ENCODE measurements at regions not wholly inside any gene's neighbourhood (a gene's known extent, or its start where the extent isn't known, plus 50 kb on each side); places are given as distances from the start of the nearest gene placed in this dataset.

- Histone ChIP-seq H2AK9ac (replicated peaks; ENCODE audit: low read depth, low read length, poor library complexity) (no peak overlapping the region), H3K4ac (ENCODE audit: low read depth, low read length) (no peak overlapping the region), H2BK20ac (ENCODE audit: low read depth, low read length) (no peak overlapping the region), H3K36me3 (ENCODE audit: control insufficient read depth, insufficient read depth, low read length) (no peaks in the 10 kb centered on the region), H3K79me1 (ENCODE audit: low read depth in 1 of 2, low read length in 2 of 2) (no peaks in the 10 kb centered on the region), H3K27ac (ENCODE audit: insufficient read depth, low read length) (no peak overlapping the region), H2AFZ (replicated peaks; ENCODE audit: low read length, poor library complexity) (no peak overlapping the region), H4K5ac (ENCODE audit: low read depth, low read length) (no peak overlapping the region), H4K91ac (ENCODE audit: insufficient read depth, low read depth, low read length) (no peak overlapping the region), H2AK5ac (ENCODE audit: low read depth, low read length) (no peak overlapping the region), H3K4me1 (ENCODE audit: control insufficient read depth, insufficient read depth, low read length) (peaks cover 7% of the 10 kb centered on the region; the same call in 1 of the 2 replicates), H3K56ac (ENCODE audit: extremely low read depth, insufficient read depth, low read length) (no peak overlapping the region), H3K14ac (replicated peaks; ENCODE audit: low read depth, low read length) (no peak overlapping the region), H3K9ac (ENCODE audit: low read depth, low read length) (no peak overlapping the region), H2BK15ac (ENCODE audit: low read depth, low read length) (no peak overlapping the region), H4K20me1 (ENCODE audit: insufficient read depth, low read length) (0 out of 2 replicates have a peak, but pooled peaks cover 2% of the 10 kb centered on the region), H4K8ac (ENCODE audit: low read depth in 2 of 2, low read length in 2 of 2) (no peak overlapping the region), H3K9me1 (ENCODE audit: insufficient read depth, low read length) (peaks cover 8% of the 10 kb centered on the region; the same call in 1 of the 2 replicates), H3K18ac (ENCODE audit: low read depth, low read length) (no peak overlapping the region), H3K23ac (ENCODE audit: low read depth, low read length) (no peak overlapping the region), H3K9me3 (ENCODE audit: control insufficient read depth, insufficient read depth, low read length) (no peaks in the 10 kb centered on the region), H3K4me3 (ENCODE audit: insufficient read depth, low read depth, low read length) (no peak overlapping the region), H2BK5ac (ENCODE audit: low read depth, low read length, poor library complexity, severe bottlenecking) (no peak overlapping the region), H2BK120ac (ENCODE audit: low read depth, low read length) (no peak overlapping the region), H3K4me2 (ENCODE audit: low read depth, low read length) (no peak overlapping the region), H3K27me3 (ENCODE audit: control insufficient read depth, insufficient read depth, low read length) (peaks cover 34% of the 10 kb centered on the region)
- intact Hi-C loops (cut with micrococcal nuclease) (no loop called here), dilution Hi-C loops (cut with HindIII; ENCODE audit: low sequenced_read_pairs, unreplicated experiment) (no loop called here), in situ Hi-C loops (cut with MboI; ENCODE audit: low sequenced_read_pairs) (no loop called here)
- BruUV-seq (replicated peaks): no TSS peak
- ChIA-PET CTCF (no interaction called here), POLR2A (ENCODE audit: unreplicated experiment) (no interaction called here)
- TF ChIP-seq, protein P1, sequence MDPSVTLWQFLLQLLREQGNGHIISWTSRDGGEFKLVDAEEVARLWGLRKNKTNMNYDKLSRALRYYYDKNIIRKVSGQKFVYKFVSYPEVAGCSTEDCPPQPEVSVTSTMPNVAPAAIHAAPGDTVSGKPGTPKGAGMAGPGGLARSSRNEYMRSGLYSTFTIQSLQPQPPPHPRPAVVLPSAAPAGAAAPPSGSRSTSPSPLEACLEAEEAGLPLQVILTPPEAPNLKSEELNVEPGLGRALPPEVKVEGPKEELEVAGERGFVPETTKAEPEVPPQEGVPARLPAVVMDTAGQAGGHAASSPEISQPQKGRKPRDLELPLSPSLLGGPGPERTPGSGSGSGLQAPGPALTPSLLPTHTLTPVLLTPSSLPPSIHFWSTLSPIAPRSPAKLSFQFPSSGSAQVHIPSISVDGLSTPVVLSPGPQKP (IDR thresholded peaks at IDR 0.05; ENCODE audit: borderline replicate concordance, low read depth, low read length): no peak
- TF ChIP-seq POLR2A (IDR thresholded peaks at IDR 0.05; ENCODE audit: low read depth, low read length) (no peak), RCOR1 (IDR thresholded peaks at IDR 0.05; ENCODE audit: insufficient replicate concordance, low read length) (no peak), RAD21 (IDR thresholded peaks at IDR 0.05; ENCODE audit: low read length) (no peak), MXI1 (IDR thresholded peaks at IDR 0.05; ENCODE audit: borderline replicate concordance, low read depth, low read length) (no peak), CEBPB (IDR thresholded peaks at IDR 0.05; ENCODE audit: low read depth, low read length) (no peak), SMC3 (IDR thresholded peaks at IDR 0.05; ENCODE audit: low read depth, low read length) (no peak), MAFK (IDR thresholded peaks at IDR 0.05; ENCODE audit: low read depth, low read length) (no peak)
- TF ChIP-seq, protein P2, sequence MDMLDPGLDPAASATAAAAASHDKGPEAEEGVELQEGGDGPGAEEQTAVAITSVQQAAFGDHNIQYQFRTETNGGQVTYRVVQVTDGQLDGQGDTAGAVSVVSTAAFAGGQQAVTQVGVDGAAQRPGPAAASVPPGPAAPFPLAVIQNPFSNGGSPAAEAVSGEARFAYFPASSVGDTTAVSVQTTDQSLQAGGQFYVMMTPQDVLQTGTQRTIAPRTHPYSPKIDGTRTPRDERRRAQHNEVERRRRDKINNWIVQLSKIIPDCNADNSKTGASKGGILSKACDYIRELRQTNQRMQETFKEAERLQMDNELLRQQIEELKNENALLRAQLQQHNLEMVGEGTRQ (IDR thresholded peaks at IDR 0.05; ENCODE audit: low read depth, low read length): no peak
- DNase-seq (no peak), ATAC-seq (ENCODE audit: low read depth) (no peak)
Measured at GRCh38 chr20:36096435-36096834, 58.1 kb upstream of the EPB41L1 start.

Data from IMR-90 (cell line).